HepG2 (cell line): ENCODE measurements at regions not wholly inside any gene's neighbourhood (a gene's known extent, or its start where the extent isn't known, plus 50 kb on each side); places are given as distances from the start of the nearest gene placed in this dataset.

Experiments used
- ATAC-seq: fragments of 200-7000 bp; cut with Tn5 transposase; 3 replicates; pipeline ENCODE4 v1.9.1; 2020; ENCODE audit warnings: mild to moderate bottlenecking, moderate library complexity
- BruUV-seq: library from RNA; stranded (reverse); fragments of 400-500 nt; replicated peaks from 2 replicates; lab custom pipeline; 2021; lab: Mats Ljungman, UMichigan
- CTCF ChIA-PET: fragments of 300-600 bp; formaldehyde crosslinking; extraction: SDS; loops from one replicate; lab custom pipeline; 2021; ENCODE audit warnings: low total read pairs, inconsistent platforms, low intra/inter-chr PET ratio; lab: Yijun Ruan, JAX
- POLR2A ChIA-PET: fragments of 350-600 bp; sonication (Branson Sonifier 250); formaldehyde crosslinking; loops from one replicate; lab custom pipeline; 2020; ENCODE audit warnings: antibody characterized with exemption, inconsistent platforms; lab: Yijun Ruan, JAX
- DNase-seq: peaks from one replicate; pipeline ENCODE4 v3.0.0-alpha.2; 2015; ENCODE audit warnings: low spot score
- FAIRE-seq: peaks from 3 replicates; lab custom pipeline; 2011; peaks lifted over from hg19 to GRCh38; lab: Jason Lieb, UNC
- H2AFZ ChIP-seq: one replicate; pipeline ENCODE4 v1.6.1; 2011; ENCODE audit warnings: low read length, inconsistent platforms
- H3K27ac ChIP-seq: fragments of 300-600 bp; 3 replicates; pipeline ENCODE4 v1.8.0; 2011; ENCODE audit warnings: mixed run types, mild to moderate bottlenecking, mixed read lengths, low read length, inconsistent platforms; ENCODE audit not compliant: insufficient read depth; ENCODE audit errors: extremely low read length
- H3K27me3 ChIP-seq, 2 experiments: fragments of 200-600 bp in 1 of 2; 2 replicates in 1 of 2; 3 replicates in 1 of 2; pipeline versions ENCODE4 v1.6.0 to v1.8.0; 2011; ENCODE audit warnings: low read length in 2 of 2, mild to moderate bottlenecking in 2 of 2, moderate library complexity in 2 of 2, inconsistent platforms in 1 of 2; ENCODE audit not compliant: insufficient read depth in 2 of 2, control insufficient read depth in 1 of 2
- H3K36me3 ChIP-seq, 2 experiments: fragments of 200-600 bp in 1 of 2; replicated peaks in 1 of 2; 2 replicates in 1 of 2; 3 replicates in 1 of 2; pipeline versions ENCODE4 v1.5.1 to v1.8.0; 2011; ENCODE audit warnings: low read length in 2 of 2, inconsistent platforms in 1 of 2; ENCODE audit not compliant: insufficient read depth in 2 of 2, control insufficient read depth in 1 of 2
- H3K4me1 ChIP-seq: 2 replicates; pipeline ENCODE4 v1.5.1; 2012; ENCODE audit warnings: low read length, inconsistent platforms; ENCODE audit not compliant: insufficient read depth
- H3K4me2 ChIP-seq: 2 replicates; pipeline ENCODE4 v1.6.0; 2011; ENCODE audit warnings: low read depth, low read length, inconsistent platforms
- H3K4me3 ChIP-seq, 3 experiments: fragments of 200-600 bp in 1 of 3; sonication (generic), shearing (Covaris generic) in 1 of 3; replicated peaks in 1 of 3; 2 replicates each; pipeline ENCODE4 v1.5.1; 2011 to 2016; ENCODE audit warnings: low read length in 3 of 3, inconsistent platforms in 2 of 3, low read depth in 2 of 3, mild to moderate bottlenecking in 2 of 3, control low read depth in 1 of 3, mixed read lengths in 1 of 3; ENCODE audit not compliant: insufficient read depth in 1 of 3
- H3K79me2 ChIP-seq: one replicate; pipeline ENCODE4 v1.6.1; 2011; ENCODE audit warnings: low read length, inconsistent platforms; ENCODE audit not compliant: insufficient read depth
- H3K9ac ChIP-seq: 2 replicates; pipeline ENCODE4 v1.6.0; 2011; ENCODE audit warnings: mild to moderate bottlenecking, low read depth, low read length, inconsistent platforms; ENCODE audit not compliant: insufficient read depth
- H3K9me3 ChIP-seq: 2 replicates; pipeline ENCODE4 v1.5.1; 2012; ENCODE audit warnings: mild to moderate bottlenecking, low read length
- H4K20me1 ChIP-seq: 2 replicates; pipeline ENCODE4 v1.6.0; 2011; ENCODE audit warnings: inconsistent platforms, mild to moderate bottlenecking, low read length, moderate library complexity; ENCODE audit not compliant: insufficient read depth
- DNMT1 ChIP-seq: sonication (generic); formaldehyde crosslinking; IDR thresholded peaks from 2 replicates; pipeline ENCODE4 v1.5.1; 2020; ENCODE audit warnings: mild to moderate bottlenecking, missing genetic modification reagents
- ELF3 ChIP-seq: IDR thresholded peaks from 2 replicates; pipeline ENCODE4 v1.6.1; 2016; ENCODE audit warnings: missing genetic modification reagents, missing compliant biosample characterization
- GLI4 ChIP-seq: sonication (generic); formaldehyde crosslinking; IDR thresholded peaks from 2 replicates; pipeline ENCODE4 v1.5.1; 2020; ENCODE audit warnings: missing genetic modification reagents, mild to moderate bottlenecking, moderate library complexity, borderline replicate concordance
- NFYB ChIP-seq: sonication (generic); formaldehyde crosslinking; IDR thresholded peaks from 2 replicates; pipeline ENCODE4 v1.4.0; 2020; ENCODE audit warnings: missing genetic modification reagents
- RARG ChIP-seq: sonication (generic); formaldehyde crosslinking; IDR thresholded peaks from 2 replicates; pipeline ENCODE4 v1.4.0; 2020; ENCODE audit warnings: low read depth, mild to moderate bottlenecking, missing genetic modification reagents
- RFXANK ChIP-seq: IDR thresholded peaks from 2 replicates; pipeline ENCODE4 v1.6.1; 2016
- SIN3B ChIP-seq: fragments of 150-350 bp; IDR thresholded peaks from 2 replicates; pipeline ENCODE4 v1.6.1; 2014; ENCODE audit warnings: low read length
- ZMYM3 ChIP-seq: sonication (generic); formaldehyde crosslinking; IDR thresholded peaks from 2 replicates; pipeline ENCODE4 v1.5.1; 2020; ENCODE audit warnings: mild to moderate bottlenecking, missing genetic modification reagents
- ZNF142 ChIP-seq: sonication (generic); formaldehyde crosslinking; IDR thresholded peaks from 2 replicates; pipeline ENCODE4 v1.4.0; 2020; ENCODE audit warnings: missing genetic modification reagents
- ZNF264 ChIP-seq: sonication (generic); formaldehyde crosslinking; IDR thresholded peaks from 2 replicates; pipeline ENCODE4 v1.4.0; 2020; ENCODE audit warnings: missing genetic modification reagents
- ZNF556 ChIP-seq: sonication (generic); formaldehyde crosslinking; IDR thresholded peaks from 2 replicates; pipeline ENCODE4 v1.4.0; 2020; ENCODE audit warnings: mild to moderate bottlenecking, missing genetic modification reagents, borderline replicate concordance
- ZNF619 ChIP-seq: sonication (generic); formaldehyde crosslinking; IDR thresholded peaks from 2 replicates; pipeline ENCODE4 v1.4.0; 2020; ENCODE audit warnings: mild to moderate bottlenecking, missing genetic modification reagents
- ZNF891 ChIP-seq: sonication (generic); formaldehyde crosslinking; IDR thresholded peaks from 2 replicates; pipeline ENCODE4 v1.5.0; 2020; ENCODE audit warnings: mild to moderate bottlenecking, missing genetic modification reagents
- ZSCAN22 ChIP-seq: sonication (generic); formaldehyde crosslinking; IDR thresholded peaks from 2 replicates; pipeline ENCODE4 v1.4.0; 2020; ENCODE audit warnings: mild to moderate bottlenecking, missing genetic modification reagents
- WGBS: methylation state at CpG from one replicate; pipeline ENCODE4 v1.1.6; 2017; ENCODE audit warnings: low lambda C conversion rate; 5-methylcytosine and 5-hydroxymethylcytosine counted together
- in situ Hi-C: cut with HindIII; loops from 2 replicates; pipeline ENCODE4 v1.10.0; 2017; ENCODE audit warnings: low pct_unique_long_range_greater_than_20kb; ENCODE audit not compliant: extremely low pct_ligation_motif_present
- intact Hi-C: fragments of 100-400 bp; cut with micrococcal nuclease; formaldehyde crosslinking; loops from one replicate; pipeline ENCODE4 v1.10.0; 2022; ENCODE audit not compliant: unreplicated experiment
- TF ChIP-seq, protein P1 (sequence below): IDR thresholded peaks from 2 replicates; pipeline ENCODE4 v1.6.1; 2012; ENCODE audit warnings: inconsistent platforms

DNA sequence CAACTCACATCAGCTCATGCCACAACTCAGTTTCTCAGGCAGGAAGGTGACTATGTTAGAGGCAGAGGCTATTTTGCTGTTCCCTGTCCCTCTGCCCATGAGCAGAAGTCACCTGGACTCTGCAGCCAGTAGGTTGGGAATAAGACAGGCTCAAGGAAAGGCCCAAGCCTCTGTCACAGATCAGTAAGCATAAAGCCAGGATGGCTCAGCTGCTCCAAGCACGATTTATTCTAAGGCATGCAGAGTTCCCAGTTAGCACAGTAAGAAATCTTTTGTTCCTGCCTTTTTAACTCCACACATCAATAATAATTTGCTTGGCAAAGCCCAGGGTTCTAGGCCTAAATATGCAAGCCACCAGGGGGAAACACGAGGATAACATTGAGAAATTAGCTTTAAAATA lies 249.0 kb upstream of the ADRA1B start:
- Histone ChIP-seq H3K27me3 (no peaks in the 10 kb centered on the region), H3K9ac (no peak overlapping the region), H3K36me3 (no peaks in the 10 kb centered on the region), H3K27ac (no peak overlapping the region), H3K4me3 (no peak overlapping the region), H2AFZ (no peak overlapping the region), H4K20me1 (no peaks in the 10 kb centered on the region), H3K4me2 (no peak overlapping the region), H3K79me2 (no peaks in the 10 kb centered on the region), H3K9me3 (no peaks in the 10 kb centered on the region), H3K4me1 (no peaks in the 10 kb centered on the region)
- TF ChIP-seq ZNF619 (CRISPR knock-in tag) (no peak), RFXANK (CRISPR knock-in tag) (no peak), DNMT1 (CRISPR knock-in tag) (no peak), ZNF556 (CRISPR knock-in tag) (no peak), GLI4 (CRISPR knock-in tag) (no peak), ZMYM3 (CRISPR knock-in tag) (no peak)
- ChIA-PET POLR2A (no interaction called here), CTCF (no interaction called here)
- ATAC-seq = no peak
- in situ Hi-C loops (no loop called here), intact Hi-C loops (no loop called here)
- FAIRE-seq = no peak
- WGBS = 0% methylated on average over 2 of the region's 2 CpGs
- BruUV-seq = no TSS peak
- no peak for DNase-seq

GRCh38 chr5:159668556-159668955 lies 247.7 kb upstream of the ADRA1B start:
- no TSS peak for BruUV-seq
- POLR2A ChIA-PET = no interaction called here
- 0% methylated on average over 3 of the region's 3 CpGs for WGBS
- ATAC-seq = no peak
- in situ Hi-C loops (no loop called here), intact Hi-C loops (no loop called here)
- FAIRE-seq = no peak
- TF ChIP-seq ZNF142 (CRISPR knock-in tag) (no peak), ZNF891 (CRISPR knock-in tag) (no peak), ZSCAN22 (CRISPR knock-in tag) (no peak), NFYB (CRISPR knock-in tag) (no peak), ELF3 (no peak), ZNF264 (CRISPR knock-in tag) (no peak), SIN3B (no peak), RARG (no peak)
- TF ChIP-seq, protein P1, sequence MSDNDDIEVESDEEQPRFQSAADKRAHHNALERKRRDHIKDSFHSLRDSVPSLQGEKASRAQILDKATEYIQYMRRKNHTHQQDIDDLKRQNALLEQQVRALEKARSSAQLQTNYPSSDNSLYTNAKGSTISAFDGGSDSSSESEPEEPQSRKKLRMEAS = no peak
- Histone ChIP-seq H3K4me2 (no peak overlapping the region), H4K20me1 (no peaks in the 10 kb centered on the region), H3K4me1 (no peaks in the 10 kb centered on the region), H3K79me2 (no peaks in the 10 kb centered on the region), H3K36me3 (no peaks in the 10 kb centered on the region), H3K9ac (no peak overlapping the region), H2AFZ (no peak overlapping the region), H3K4me3 (no peak overlapping the region), H3K9me3 (no peaks in the 10 kb centered on the region), H3K27ac (no peak overlapping the region), H3K27me3 (no peaks in the 10 kb centered on the region)
- CTCF ChIA-PET = no interaction called here
- DNase-seq = no peak
